ENCODE measurements at regions not wholly inside any gene's neighbourhood (a gene's known extent, or its start where the extent isn't known, plus 50 kb on each side); places are given as distances from the start of the nearest gene placed in this dataset.

- no peaks in the 10 kb centered on the region for H4K20me1 ChIP-seq (ENCODE audit: insufficient read depth)
- no peaks in the 10 kb centered on the region for H3K4me1 ChIP-seq (ENCODE audit: control insufficient read depth in 1 of 2, insufficient read depth in 2 of 2, low read depth in 1 of 2, low read length in 1 of 2)
- no peak overlapping the region for H2AFZ ChIP-seq (ENCODE audit: low read depth)
- no peaks in the 10 kb centered on the region for H3K36me3 ChIP-seq (replicated peaks in 1 of 2; ENCODE audit: control insufficient read depth in 1 of 2, insufficient read depth in 2 of 2, low read length in 1 of 2)
- DNase-seq: no peak
- H3F3A ChIP-seq (replicated peaks; ENCODE audit: insufficient read depth): no peaks in the 10 kb centered on the region
- ChIA-PET POLR2A (no interaction called here), CTCF (no interaction called here)
- H3K9me3 ChIP-seq: no peaks in the 10 kb centered on the region
- no peak overlapping the region for H3K4me2 ChIP-seq
- WGBS (ENCODE audit: low lambda C conversion rate): 3% methylated on average over 1 of the region's 1 CpG
- no peak overlapping the region for H3K9ac ChIP-seq
- no peaks in the 10 kb centered on the region for H3K9me2 ChIP-seq
- H3K4me3 ChIP-seq (ENCODE audit: low read depth in 2 of 2, low read length in 1 of 2): no peak overlapping the region
- no peak overlapping the region for H3K27ac ChIP-seq (ENCODE audit: low read depth in 2 of 2, low read length in 1 of 2)
- H3K27me3 ChIP-seq (ENCODE audit: insufficient read depth): no peaks in the 10 kb centered on the region
- TF ChIP-seq IRF3 (IDR thresholded peaks at IDR 0.05; ENCODE audit: low read depth, low read length) (no peak), SIN3A (IDR thresholded peaks at IDR 0.05; ENCODE audit: borderline replicate concordance, low read depth, low read length) (no peak), MEF2A (IDR thresholded peaks at IDR 0.05; ENCODE audit: borderline replicate concordance, low read depth) (no peak), TEAD4 (IDR thresholded peaks at IDR 0.05; ENCODE audit: borderline replicate concordance, insufficient read depth) (no peak), SMC3 (IDR thresholded peaks at IDR 0.05; ENCODE audit: low read depth, low read length) (no peak), ELF1 (IDR thresholded peaks at IDR 0.05) (no peak), MAX (IDR thresholded peaks at IDR 0.05; ENCODE audit: low read depth) (no peak), FOSL2 (IDR thresholded peaks at IDR 0.05; ENCODE audit: borderline replicate concordance, low read depth) (no peak), NRF1 (IDR thresholded peaks at IDR 0.05; ENCODE audit: low read depth, low read length) (no peak), EZH2phosphoT487 (IDR thresholded peaks at IDR 0.05; ENCODE audit: borderline replicate concordance, low read depth) (no peak), PBX3 (IDR thresholded peaks at IDR 0.05) (no peak), CHD2 (IDR thresholded peaks at IDR 0.05; ENCODE audit: low read length, partially characterized antibody) (no peak), REST (IDR thresholded peaks at IDR 0.05; ENCODE audit: low read depth, low read length) (no peak), TAF1 (IDR thresholded peaks at IDR 0.05; ENCODE audit: borderline replicate concordance, low read depth, low read length) (no peak), EP300 (IDR thresholded peaks at IDR 0.05; ENCODE audit: borderline replicate concordance in 1 of 2, low read depth in 1 of 2, low read length in 1 of 2) (no peak), CTCF (IDR thresholded peaks at IDR 0.05) (no peak)
- no peaks in the 10 kb centered on the region for H3K79me2 ChIP-seq (ENCODE audit: insufficient read depth)
These were observed 417.4 kb downstream of the KCNJ3 start for GRCh38 chr2:155115846-155116245.
